K562 (cell line): ENCODE measurements at regions not wholly inside any gene's neighbourhood (a gene's known extent, or its start where the extent isn't known, plus 50 kb on each side); places are given as distances from the start of the nearest gene placed in this dataset.

ENCODE experiments used
- DNMT1 ChIP-seq: fragments of 450-650 bp; IDR thresholded peaks from 2 replicates; pipeline ENCODE4 v1.6.1; 2016; ENCODE audit warnings: antibody characterized with exemption, mild to moderate bottlenecking
- DPF2 ChIP-seq: fragments of 450-650 bp; IDR thresholded peaks from 2 replicates; pipeline ENCODE4 v1.6.1; 2016
- KDM4B ChIP-seq, 2 experiments: fragments of 450-650 bp in 1 of 2; sonication (generic) in 1 of 2; IDR thresholded peaks; 2 replicates each; pipeline ENCODE4 v1.6.1; 2016 to 2017; ENCODE audit warnings: borderline replicate concordance in 2 of 2, antibody characterized with exemption in 1 of 2, low read depth in 1 of 2, mild to moderate bottlenecking in 1 of 2
- MTA3 ChIP-seq: fragments of 450-650 bp; formaldehyde crosslinking; IDR thresholded peaks from 2 replicates; pipeline ENCODE4 v1.6.1; 2017; ENCODE audit warnings: mild to moderate bottlenecking, borderline replicate concordance
- NEUROD1 ChIP-seq: fragments of 150-350 bp; IDR thresholded peaks from 2 replicates; pipeline ENCODE4 v1.6.1; 2014; ENCODE audit warnings: borderline replicate concordance, low read length, low read depth; ENCODE audit not compliant: partially characterized antibody
- NR1H2 ChIP-seq: sonication (generic); formaldehyde crosslinking; IDR thresholded peaks from 2 replicates; pipeline ENCODE4 v1.4.0; 2020; ENCODE audit warnings: mild to moderate bottlenecking, missing genetic modification reagents
- NR2F6 ChIP-seq: fragments of 450-650 bp; formaldehyde crosslinking; IDR thresholded peaks from 2 replicates; pipeline ENCODE4 v1.4.0; 2020; ENCODE audit warnings: mild to moderate bottlenecking
- PTTG1 ChIP-seq: fragments of 450-650 bp; IDR thresholded peaks from 2 replicates; pipeline ENCODE4 v1.6.1; 2016; ENCODE audit warnings: low read depth, mild to moderate bottlenecking, missing genetic modification characterization, missing compliant biosample characterization
- RBM25 ChIP-seq: fragments of 200-400 bp; formaldehyde crosslinking; IDR thresholded peaks from 2 replicates; pipeline ENCODE4 v1.6.1; 2018; ENCODE audit warnings: low read length, low read depth, moderate library complexity; ENCODE audit not compliant: severe bottlenecking
- SMAD3 ChIP-seq: fragments of 450-650 bp; formaldehyde crosslinking; conservative IDR thresholded peaks from 2 replicates; pipeline ENCODE4 v1.4.0; 2020; ENCODE audit warnings: mild to moderate bottlenecking
- TAF15 ChIP-seq: fragments of 200-400 bp; formaldehyde crosslinking; IDR thresholded peaks from 2 replicates; pipeline ENCODE4 v1.6.1; 2017; ENCODE audit warnings: mild to moderate bottlenecking, low read depth, low read length, moderate library complexity
- TF ChIP-seq, protein P1 (sequence below): fragments of 450-650 bp; IDR thresholded peaks from 2 replicates; pipeline ENCODE4 v1.6.1; 2016; ENCODE audit warnings: low read depth
- TF ChIP-seq, protein P2 (sequence below), 2 experiments: IDR thresholded peaks in 1 of 2; conservative IDR thresholded peaks in 1 of 2; 2 replicates each; pipeline ENCODE4 v1.6.1; 2016; ENCODE audit warnings: low read depth in 2 of 2, mild to moderate bottlenecking in 1 of 2, missing compliant biosample characterization in 1 of 2, missing genetic modification characterization in 1 of 2, moderate library complexity in 1 of 2
- TF ChIP-seq, protein P3 (sequence below): fragments of 200-800 bp; sonication (Bioruptor generic); IDR thresholded peaks from 2 replicates; pipeline ENCODE4 v1.6.1; 2017; ENCODE audit warnings: missing genetic modification characterization, missing compliant biosample characterization

DNA sequence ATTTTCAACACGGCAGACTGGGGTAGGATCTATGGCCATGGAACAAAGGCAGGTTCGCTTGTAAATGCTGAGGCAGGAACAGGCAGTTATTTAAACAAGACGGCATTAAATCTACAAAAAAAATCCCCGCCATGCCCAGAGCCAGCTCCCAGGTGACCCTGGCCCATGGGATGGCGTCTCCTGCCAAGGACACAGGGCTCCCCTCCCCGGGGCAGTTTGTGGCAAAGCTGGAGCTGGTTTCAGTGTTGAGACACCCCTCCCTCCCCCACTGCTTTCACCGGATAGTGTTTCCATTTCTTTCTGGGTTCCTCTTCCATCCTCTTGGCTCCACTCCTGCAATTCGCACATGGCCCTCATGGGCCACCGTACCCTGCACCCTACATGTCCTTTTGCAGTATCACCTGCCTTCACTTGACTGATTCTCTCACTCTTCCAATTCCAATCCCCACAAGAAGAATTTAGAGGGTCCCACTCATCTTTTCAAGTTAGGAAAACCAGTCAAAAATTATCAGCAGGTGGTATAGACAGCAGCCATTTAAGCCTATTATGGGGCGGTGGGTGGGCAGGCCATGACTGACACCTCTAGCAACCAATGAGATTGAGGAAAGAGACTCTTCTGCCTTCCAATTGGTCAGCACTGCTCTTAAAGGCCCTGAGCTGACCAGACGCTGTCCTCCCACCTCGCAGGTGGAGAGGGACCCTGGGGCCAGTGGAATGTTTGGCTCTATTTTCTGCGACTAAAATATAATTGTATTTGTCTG, 52.0 kb downstream of the OLIG1 start (continued):
- TF ChIP-seq, protein P1, sequence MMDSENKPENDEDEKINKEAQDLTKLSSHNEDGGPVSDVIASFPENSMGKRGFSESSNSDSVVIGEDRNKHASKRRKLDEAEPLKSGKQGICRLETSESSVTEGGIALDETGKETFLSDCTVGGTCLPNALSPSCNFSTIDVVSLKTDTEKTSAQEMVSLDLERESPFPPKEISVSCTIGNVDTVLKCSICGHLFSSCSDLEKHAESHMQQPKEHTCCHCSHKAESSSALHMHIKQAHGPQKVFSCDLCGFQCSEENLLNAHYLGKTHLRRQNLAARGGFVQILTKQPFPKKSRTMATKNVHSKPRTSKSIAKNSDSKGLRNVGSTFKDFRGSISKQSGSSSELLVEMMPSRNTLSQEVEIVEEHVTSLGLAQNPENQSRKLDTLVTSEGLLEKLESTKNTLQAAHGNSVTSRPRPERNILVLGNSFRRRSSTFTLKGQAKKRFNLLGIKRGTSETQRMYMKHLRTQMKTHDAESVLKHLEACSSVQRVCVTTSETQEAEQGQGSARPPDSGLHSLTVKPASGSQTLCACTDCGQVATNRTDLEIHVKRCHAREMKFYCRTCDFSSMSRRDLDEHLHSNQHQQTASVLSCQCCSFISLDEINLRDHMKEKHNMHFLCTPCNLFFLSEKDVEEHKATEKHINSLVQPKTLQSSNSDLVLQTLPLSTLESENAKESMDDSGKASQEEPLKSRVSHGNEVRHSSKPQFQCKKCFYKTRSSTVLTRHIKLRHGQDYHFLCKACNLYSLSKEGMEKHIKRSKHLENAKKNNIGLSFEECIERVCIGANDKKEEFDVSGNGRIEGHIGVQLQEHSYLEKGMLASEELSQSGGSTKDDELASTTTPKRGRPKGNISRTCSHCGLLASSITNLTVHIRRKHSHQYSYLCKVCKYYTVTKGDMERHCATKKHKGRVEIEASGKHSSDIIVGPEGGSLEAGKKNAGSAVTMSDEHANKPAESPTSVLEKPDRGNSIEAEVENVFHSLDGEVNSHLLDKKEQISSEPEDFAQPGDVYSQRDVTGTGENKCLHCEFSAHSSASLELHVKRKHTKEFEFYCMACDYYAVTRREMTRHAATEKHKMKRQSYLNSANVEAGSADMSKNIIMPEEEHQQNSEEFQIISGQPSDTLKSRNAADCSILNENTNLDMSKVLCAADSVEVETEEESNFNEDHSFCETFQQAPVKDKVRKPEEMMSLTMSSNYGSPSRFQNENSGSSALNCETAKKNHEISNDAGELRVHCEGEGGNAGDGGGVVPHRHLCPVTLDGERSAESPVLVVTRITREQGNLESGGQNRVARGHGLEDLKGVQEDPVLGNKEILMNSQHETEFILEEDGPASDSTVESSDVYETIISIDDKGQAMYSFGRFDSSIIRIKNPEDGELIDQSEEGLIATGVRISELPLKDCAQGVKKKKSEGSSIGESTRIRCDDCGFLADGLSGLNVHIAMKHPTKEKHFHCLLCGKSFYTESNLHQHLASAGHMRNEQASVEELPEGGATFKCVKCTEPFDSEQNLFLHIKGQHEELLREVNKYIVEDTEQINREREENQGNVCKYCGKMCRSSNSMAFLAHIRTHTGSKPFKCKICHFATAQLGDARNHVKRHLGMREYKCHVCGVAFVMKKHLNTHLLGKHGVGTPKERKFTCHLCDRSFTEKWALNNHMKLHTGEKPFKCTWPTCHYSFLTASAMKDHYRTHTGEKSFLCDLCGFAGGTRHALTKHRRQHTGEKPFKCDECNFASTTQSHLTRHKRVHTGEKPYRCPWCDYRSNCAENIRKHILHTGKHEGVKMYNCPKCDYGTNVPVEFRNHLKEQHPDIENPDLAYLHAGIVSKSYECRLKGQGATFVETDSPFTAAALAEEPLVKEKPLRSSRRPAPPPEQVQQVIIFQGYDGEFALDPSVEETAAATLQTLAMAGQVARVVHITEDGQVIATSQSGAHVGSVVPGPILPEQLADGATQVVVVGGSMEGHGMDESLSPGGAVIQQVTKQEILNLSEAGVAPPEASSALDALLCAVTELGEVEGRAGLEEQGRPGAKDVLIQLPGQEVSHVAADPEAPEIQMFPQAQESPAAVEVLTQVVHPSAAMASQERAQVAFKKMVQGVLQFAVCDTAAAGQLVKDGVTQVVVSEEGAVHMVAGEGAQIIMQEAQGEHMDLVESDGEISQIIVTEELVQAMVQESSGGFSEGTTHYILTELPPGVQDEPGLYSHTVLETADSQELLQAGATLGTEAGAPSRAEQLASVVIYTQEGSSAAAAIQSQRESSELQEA = peak; percentile 92
- TF ChIP-seq, protein P2, sequence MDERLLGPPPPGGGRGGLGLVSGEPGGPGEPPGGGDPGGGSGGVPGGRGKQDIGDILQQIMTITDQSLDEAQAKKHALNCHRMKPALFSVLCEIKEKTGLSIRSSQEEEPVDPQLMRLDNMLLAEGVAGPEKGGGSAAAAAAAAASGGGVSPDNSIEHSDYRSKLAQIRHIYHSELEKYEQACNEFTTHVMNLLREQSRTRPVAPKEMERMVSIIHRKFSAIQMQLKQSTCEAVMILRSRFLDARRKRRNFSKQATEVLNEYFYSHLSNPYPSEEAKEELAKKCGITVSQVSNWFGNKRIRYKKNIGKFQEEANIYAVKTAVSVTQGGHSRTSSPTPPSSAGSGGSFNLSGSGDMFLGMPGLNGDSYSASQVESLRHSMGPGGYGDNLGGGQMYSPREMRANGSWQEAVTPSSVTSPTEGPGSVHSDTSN (CRISPR knock-in tag; IDR thresholded peaks at IDR 0.05; ENCODE audit: low read depth) = peak; percentile 91
- TF ChIP-seq, protein P2 (tag; conservative IDR thresholded peaks at IDR 0.05; ENCODE audit: low read depth) = peak; percentile 98
- TF ChIP-seq RBM25 (peak; percentile 89), DNMT1 (no peak), TAF15 (no peak), SMAD3 (CRISPR knock-in tag) (no peak), PTTG1 (tag) (no peak), KDM4B (IDR thresholded peaks at IDR 0.05; ENCODE audit: borderline replicate concordance in 2 of 2, low read depth in 1 of 2) (no peak), NEUROD1 (peak; percentile 85), MTA3 (peak; percentile 81), DPF2 (no peak), NR2F6 (CRISPR knock-in tag) (no peak), NR1H2 (CRISPR knock-in tag) (no peak)
- TF ChIP-seq, protein P3, sequence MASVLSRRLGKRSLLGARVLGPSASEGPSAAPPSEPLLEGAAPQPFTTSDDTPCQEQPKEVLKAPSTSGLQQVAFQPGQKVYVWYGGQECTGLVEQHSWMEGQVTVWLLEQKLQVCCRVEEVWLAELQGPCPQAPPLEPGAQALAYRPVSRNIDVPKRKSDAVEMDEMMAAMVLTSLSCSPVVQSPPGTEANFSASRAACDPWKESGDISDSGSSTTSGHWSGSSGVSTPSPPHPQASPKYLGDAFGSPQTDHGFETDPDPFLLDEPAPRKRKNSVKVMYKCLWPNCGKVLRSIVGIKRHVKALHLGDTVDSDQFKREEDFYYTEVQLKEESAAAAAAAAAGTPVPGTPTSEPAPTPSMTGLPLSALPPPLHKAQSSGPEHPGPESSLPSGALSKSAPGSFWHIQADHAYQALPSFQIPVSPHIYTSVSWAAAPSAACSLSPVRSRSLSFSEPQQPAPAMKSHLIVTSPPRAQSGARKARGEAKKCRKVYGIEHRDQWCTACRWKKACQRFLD (CRISPR knock-in tag) = no peak
